Peyer's patch (tissue), 4 donors: ENCODE measurements at regions not wholly inside any gene's neighbourhood (a gene's known extent, or its start where the extent isn't known, plus 50 kb on each side); places are given as distances from the start of the nearest gene placed in this dataset.

Experiments used
- DNase-seq, 3 donors: peaks; one replicate each; pipeline ENCODE4 v3.0.0-alpha.2; 2017 to 2019
- H3K27ac ChIP-seq, 4 donors: fragments of 200-600 bp; sonication (generic); one replicate each; pipeline ENCODE4 v1.5.1; 2016 to 2019
- H3K27me3 ChIP-seq, 2 donors: fragments of 200-600 bp; sonication (generic); one replicate each; pipeline ENCODE4 v1.5.1; 2019
- H3K36me3 ChIP-seq, 3 donors: fragments of 200-600 bp; sonication (generic); one replicate each; pipeline ENCODE4 v1.5.1; 2016 to 2019
- H3K4me1 ChIP-seq, 4 donors: fragments of 200-600 bp; sonication (generic); one replicate each; pipeline ENCODE4 v1.5.1; 2016 to 2019
- H3K4me3 ChIP-seq, 4 donors: fragments of 200-600 bp; sonication (generic); 1 replicate in 3 of 4; 2 replicates in 1 of 4; pipeline ENCODE4 v1.5.1; 2016 to 2019; ENCODE audit warnings: mild to moderate bottlenecking in 1 of 4
- H3K9me3 ChIP-seq, 4 donors: fragments of 200-600 bp; sonication (generic); one replicate each; pipeline ENCODE4 v1.5.1; 2016 to 2019; ENCODE audit warnings: mild to moderate bottlenecking in 1 of 4
- CTCF ChIP-seq, 6 experiments: fragments of 450-650 bp in 4 of 6; fragments of 200-600 bp in 2 of 6; sonication (generic) in 1 of 6; IDR thresholded peaks; one replicate each; pipeline ENCODE4 v1.5.1; 2017 to 2019; ENCODE audit warnings: antibody characterized with exemption in 6 of 6, mild to moderate bottlenecking in 3 of 6, moderate library complexity in 1 of 6
- POLR2A ChIP-seq, 2 donors: fragments of 450-650 bp; IDR thresholded peaks; one replicate each; pipeline ENCODE4 v1.5.1; 2017; ENCODE audit warnings: antibody characterized with exemption in 2 of 2, mild to moderate bottlenecking in 2 of 2, moderate library complexity in 2 of 2

DNA sequence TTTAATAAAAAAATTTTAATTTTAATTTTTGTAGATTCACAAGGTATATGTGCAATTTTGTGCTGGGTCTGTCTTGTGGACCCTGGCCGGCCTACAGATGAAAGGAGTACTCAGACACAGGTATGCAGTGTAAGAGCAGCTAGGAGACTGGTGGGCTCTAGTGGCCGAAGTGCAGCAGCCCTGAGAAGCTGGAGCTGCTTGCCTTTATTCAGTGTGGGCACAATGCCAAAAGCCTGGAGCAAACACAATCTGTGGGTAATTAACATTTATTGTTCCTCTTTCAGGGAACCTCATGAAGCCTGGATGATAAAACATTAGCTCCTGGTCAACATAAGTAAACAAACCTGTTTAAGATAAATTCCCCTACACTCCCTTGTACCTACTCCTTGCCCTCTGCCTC lies 135.7 kb upstream of the SEL1L start:
- DNase-seq, result no peak
- no peak overlapping the region for H3K4me3 ChIP-seq
- H3K4me1 ChIP-seq, result no peaks in the 10 kb centered on the region
- H3K36me3 ChIP-seq, result no peaks in the 10 kb centered on the region
- H3K27me3 ChIP-seq, result no peaks in the 10 kb centered on the region
- TF ChIP-seq CTCF (IDR thresholded peaks at IDR 0.05) (no peak), POLR2A (IDR thresholded peaks at IDR 0.05) (no peak)
- H3K27ac ChIP-seq, result no peak overlapping the region
- peaks cover 0 to 5% (median 0%) of the 10 kb centered on the region in 4 donors for H3K9me3 ChIP-seq

- Histone ChIP-seq H3K9me3 (no peaks in the 10 kb centered on the region), H3K4me3 (no peak overlapping the region), H3K27me3 (no peaks in the 10 kb centered on the region), H3K27ac (no peak overlapping the region), H3K4me1 (no peaks in the 10 kb centered on the region), H3K36me3 (no peaks in the 10 kb centered on the region)
- DNase-seq, result no peak
- TF ChIP-seq CTCF (IDR thresholded peaks at IDR 0.05) (no peak), POLR2A (IDR thresholded peaks at IDR 0.05) (no peak)
These were observed 140.3 kb upstream of the SEL1L start for GRCh38 chr14:81673930-81674329.

DNA sequence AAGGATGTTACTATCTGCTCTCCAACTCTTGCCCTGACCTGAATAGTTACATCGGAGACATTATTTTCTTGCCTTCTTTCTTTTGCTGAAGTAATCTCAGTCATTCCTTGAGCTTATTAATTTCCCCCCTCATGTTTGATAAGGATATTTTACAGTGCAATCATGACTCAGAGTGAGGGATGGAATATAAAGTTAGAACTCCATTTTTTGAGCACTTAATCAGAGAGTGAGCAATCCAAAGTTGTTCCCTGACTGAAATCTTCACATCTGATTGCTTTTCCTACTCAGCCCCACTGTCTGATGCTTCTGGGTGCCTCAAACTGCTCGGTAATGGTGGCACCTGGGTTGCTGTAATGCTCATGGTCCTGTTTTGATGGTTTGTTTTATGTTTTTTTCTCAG lies 142.7 kb upstream of the SEL1L start:
- no peak for DNase-seq
- H3K27ac ChIP-seq, result no peak overlapping the region
- no peaks in the 10 kb centered on the region for H3K36me3 ChIP-seq
- H3K4me3 ChIP-seq, result no peak overlapping the region
- no peaks in the 10 kb centered on the region for H3K4me1 ChIP-seq
- no peaks in the 10 kb centered on the region for H3K9me3 ChIP-seq
- no peaks in the 10 kb centered on the region for H3K27me3 ChIP-seq
- no peak for TF ChIP-seq CTCF (IDR thresholded peaks at IDR 0.05)
- no peak for TF ChIP-seq POLR2A (IDR thresholded peaks at IDR 0.05)

DNA sequence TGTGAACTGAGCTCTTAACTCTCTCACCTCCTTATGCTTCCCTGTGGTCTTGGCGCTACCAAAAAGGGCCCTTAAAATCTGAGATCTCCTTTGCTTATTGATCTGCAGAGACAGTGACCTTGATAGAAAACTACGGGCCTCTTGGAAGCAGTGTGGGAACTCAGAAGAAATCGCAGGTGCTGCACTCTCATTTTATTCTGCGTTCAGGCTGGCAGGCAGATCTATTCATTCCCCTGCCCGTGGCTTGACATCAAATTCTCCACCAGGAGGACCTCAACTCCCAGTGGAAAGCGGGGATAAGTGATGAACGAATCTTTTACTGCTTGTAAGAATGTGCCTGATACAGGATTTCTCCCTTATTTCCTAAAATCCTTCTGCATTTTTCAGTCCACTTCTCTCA lies 143.2 kb upstream of the SEL1L start:
- Histone ChIP-seq H3K4me3 (no peak overlapping the region), H3K36me3 (no peaks in the 10 kb centered on the region), H3K27ac (no peak overlapping the region), H3K4me1 (no peaks in the 10 kb centered on the region), H3K9me3 (no peaks in the 10 kb centered on the region), H3K27me3 (no peaks in the 10 kb centered on the region)
- no peak for DNase-seq
- TF ChIP-seq CTCF (IDR thresholded peaks at IDR 0.05) (no peak), POLR2A (IDR thresholded peaks at IDR 0.05) (no peak)

DNA sequence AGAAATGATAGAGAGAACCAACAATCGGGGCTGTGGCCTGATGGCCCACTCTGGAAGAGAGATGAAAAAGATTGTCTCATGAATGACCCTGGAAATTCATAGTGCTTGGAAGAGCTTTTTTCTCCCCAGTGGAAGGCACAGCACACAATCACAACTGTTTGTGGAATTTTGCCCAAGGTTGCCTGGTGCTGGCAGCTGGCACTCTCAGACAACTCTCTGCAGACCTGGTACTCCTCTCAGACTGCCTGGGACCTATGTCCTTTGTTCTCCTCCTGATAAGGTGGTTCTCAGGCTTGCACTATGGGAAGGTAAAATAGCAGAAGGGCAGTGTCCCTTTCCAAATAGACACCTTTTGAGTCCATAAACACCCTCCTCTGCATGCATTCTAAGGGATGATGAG lies 144.1 kb upstream of the SEL1L start:
- no peaks in the 10 kb centered on the region for H3K36me3 ChIP-seq
- no peak for TF ChIP-seq POLR2A (IDR thresholded peaks at IDR 0.05)
- TF ChIP-seq CTCF (IDR thresholded peaks at IDR 0.05), result no peak
- no peak for DNase-seq
- no peak overlapping the region for H3K4me3 ChIP-seq
- H3K27me3 ChIP-seq, result no peaks in the 10 kb centered on the region
- H3K4me1 ChIP-seq, result no peaks in the 10 kb centered on the region
- H3K27ac ChIP-seq, result no peak overlapping the region
- no peaks in the 10 kb centered on the region for H3K9me3 ChIP-seq

GRCh38 chr14:81679226-81679625 lies 145.6 kb upstream of the SEL1L start:
- Histone ChIP-seq H3K27ac (no peak overlapping the region), H3K9me3 (no peaks in the 10 kb centered on the region), H3K4me3 (no peak overlapping the region), H3K36me3 (no peaks in the 10 kb centered on the region), H3K4me1 (no peaks in the 10 kb centered on the region), H3K27me3 (no peaks in the 10 kb centered on the region)
- DNase-seq, result no peak
- no peak for TF ChIP-seq CTCF (IDR thresholded peaks at IDR 0.05)
- TF ChIP-seq POLR2A (IDR thresholded peaks at IDR 0.05), result no peak
